ENCODE measurements at regions not wholly inside any gene's neighbourhood (a gene's known extent, or its start where the extent isn't known, plus 50 kb on each side); places are given as distances from the start of the nearest gene placed in this dataset.

GRCh38 chr15:25619076-25619475 is 180.3 kb upstream of the UBE3A start:
- no peak overlapping the region for H3K27ac ChIP-seq
- DNase-seq = no peak
- intact Hi-C loops (cut with DNase I) = no loop called here
- no peaks in the 10 kb centered on the region for H3K9me3 ChIP-seq (replicated peaks in 1 of 3)
- no peaks in the 10 kb centered on the region for H3K27me3 ChIP-seq
- 80 to 87% (median 83%) methylated on average over 9 of the region's 9 CpGs for WGBS, 4 donors
- no peak overlapping the region for H3K4me3 ChIP-seq
- no peaks in the 10 kb centered on the region for H3K36me3 ChIP-seq (replicated peaks in 1 of 2)
- TF ChIP-seq CTCF (IDR thresholded peaks at IDR 0.05) (no peak), POLR2A (IDR thresholded peaks at IDR 0.05) (no peak)
- H3K4me1 ChIP-seq (replicated peaks in 1 of 2) = no peaks in the 10 kb centered on the region

GRCh38 chr15:25618161-25618560 is 179.3 kb upstream of the UBE3A start:
- H3K4me3 ChIP-seq = no peak overlapping the region
- no peak for DNase-seq
- intact Hi-C loops (cut with DNase I) = no loop called here
- no peak overlapping the region for H3K27ac ChIP-seq
- no peaks in the 10 kb centered on the region for H3K27me3 ChIP-seq
- no peaks in the 10 kb centered on the region for H3K9me3 ChIP-seq (replicated peaks in 1 of 3)
- no peaks in the 10 kb centered on the region for H3K4me1 ChIP-seq (replicated peaks in 1 of 2)
- TF ChIP-seq POLR2A (IDR thresholded peaks at IDR 0.05) (no peak), CTCF (IDR thresholded peaks at IDR 0.05) (no peak)
- 88 to 92% (median 91%) methylated on average over 7 of the region's 7 CpGs for WGBS, 4 donors
- H3K36me3 ChIP-seq (replicated peaks in 1 of 2) = no peaks in the 10 kb centered on the region

- WGBS, 4 donors = 67 to 82% (median 75%) methylated on average over 1 to 4 of the region's 4 CpGs
- no peak for DNase-seq
- no peaks in the 10 kb centered on the region for H3K36me3 ChIP-seq (replicated peaks in 1 of 2)
- TF ChIP-seq POLR2A (IDR thresholded peaks at IDR 0.05) (no peak), CTCF (IDR thresholded peaks at IDR 0.05) (no peak)
- H3K27me3 ChIP-seq = no peaks in the 10 kb centered on the region
- H3K9me3 ChIP-seq (replicated peaks in 1 of 3) = no peaks in the 10 kb centered on the region
- H3K4me1 ChIP-seq (replicated peaks in 1 of 2) = no peaks in the 10 kb centered on the region
- no peak overlapping the region for H3K27ac ChIP-seq
- intact Hi-C loops (cut with DNase I) = no loop called here
- H3K4me3 ChIP-seq = no peak overlapping the region
Measured at GRCh38 chr15:25616471-25616870, 177.6 kb upstream of the UBE3A start.

- H3K9me3 ChIP-seq (replicated peaks in 1 of 3) = no peaks in the 10 kb centered on the region
- no peak overlapping the region for H3K4me3 ChIP-seq
- no peak for DNase-seq
- no peaks in the 10 kb centered on the region for H3K4me1 ChIP-seq (replicated peaks in 1 of 2)
- no peaks in the 10 kb centered on the region for H3K27me3 ChIP-seq
- intact Hi-C loops (cut with DNase I) = no loop called here
- 73 to 88% (median 82%) methylated on average over 9 of the region's 9 CpGs for WGBS, 4 donors
- no peak for TF ChIP-seq CTCF (IDR thresholded peaks at IDR 0.05)
- TF ChIP-seq POLR2A (IDR thresholded peaks at IDR 0.05) = no peak
- no peaks in the 10 kb centered on the region for H3K36me3 ChIP-seq (replicated peaks in 1 of 2)
- H3K27ac ChIP-seq = no peak overlapping the region
Measured at GRCh38 chr15:25613134-25613533, 174.3 kb upstream of the UBE3A start.
